ENCODE measurements at regions not wholly inside any gene's neighbourhood (a gene's known extent, or its start where the extent isn't known, plus 50 kb on each side); places are given as distances from the start of the nearest gene placed in this dataset.

DNA sequence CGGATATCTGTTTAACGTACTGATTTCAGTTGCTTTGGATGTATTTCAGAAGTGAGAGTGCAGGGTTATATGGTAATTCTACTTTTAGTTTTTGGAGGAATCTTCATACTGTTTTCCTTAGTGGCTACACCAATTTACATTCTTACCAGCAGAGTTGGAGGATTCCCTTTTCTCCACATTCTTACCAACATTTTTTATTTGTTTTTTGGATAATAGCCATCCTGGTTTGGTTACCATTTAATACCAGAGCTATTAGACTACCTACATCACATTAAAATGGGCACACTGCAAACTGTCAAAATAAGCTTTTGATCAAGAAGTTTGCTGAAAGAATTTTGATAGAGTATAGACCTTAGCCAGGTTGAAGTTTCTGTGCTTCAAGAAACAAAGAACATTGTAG, 217.2 kb upstream of the CFAP20DC start (continued):
- TF ChIP-seq ZNF462 (CRISPR knock-in tag; IDR thresholded peaks at IDR 0.05) = no peak
- no peak for TF ChIP-seq EZH2phosphoT487 (IDR thresholded peaks at IDR 0.05; ENCODE audit: unreplicated experiment)
- TF ChIP-seq ZNF331 (CRISPR knock-in tag; IDR thresholded peaks at IDR 0.05; ENCODE audit: low read depth) = no peak
- TF ChIP-seq EZH2 (IDR thresholded peaks at IDR 0.05; ENCODE audit: low read depth, unreplicated experiment) = no peak

DNA sequence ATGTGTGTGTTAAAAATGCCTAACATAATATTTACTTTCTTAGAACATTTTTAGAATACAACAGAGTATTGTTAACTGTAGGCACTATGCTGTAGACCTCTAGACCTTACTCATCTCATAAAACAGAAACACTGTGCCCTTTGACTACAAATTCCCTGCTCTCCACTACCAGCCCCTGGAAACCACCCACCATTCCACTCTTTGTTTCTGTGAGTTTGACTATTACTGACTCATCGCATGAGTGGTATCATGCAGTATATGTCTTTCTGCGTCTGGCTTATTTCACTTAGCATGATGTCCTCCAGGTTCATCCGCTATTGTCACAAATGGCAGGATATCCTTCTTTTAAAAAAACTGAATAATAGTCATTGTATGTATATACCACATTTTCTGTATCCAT, 216.7 kb upstream of the CFAP20DC start:
- no peak overlapping the region for H3K27ac ChIP-seq (ENCODE audit: low read depth)
- ATAC-seq (no peak), DNase-seq (ENCODE audit: low spot score) (no peak)
- peaks cover 5% of the 10 kb centered on the region; the same call in 1 of the 2 replicates for H3K9me2 ChIP-seq (ENCODE audit: insufficient read depth)
- H3K4me3 Mint-ChIP-seq = no peak overlapping the region
- peaks cover 7% of the 10 kb centered on the region; the same call in 2 of the 3 replicates for H3K9me3 Mint-ChIP-seq
- no peaks in the 10 kb centered on the region for H3K27me3 ChIP-seq (ENCODE audit: insufficient read depth)
- H3K27me3 Mint-ChIP-seq (ENCODE audit: insufficient read depth, low read depth, poor library complexity) = no peaks in the 10 kb centered on the region
- H4K20me1 ChIP-seq (replicated peaks; ENCODE audit: insufficient read depth) = no peaks in the 10 kb centered on the region
- H3K4me1 ChIP-seq (ENCODE audit: insufficient read depth) = no peaks in the 10 kb centered on the region
- H3K4me3 ChIP-seq = no peak overlapping the region
- no peaks in the 10 kb centered on the region for H3K79me2 ChIP-seq (replicated peaks; ENCODE audit: insufficient read depth)
- H3F3A ChIP-seq (replicated peaks; ENCODE audit: low read depth) = no peaks in the 10 kb centered on the region
- no peaks in the 10 kb centered on the region for H3K4me1 Mint-ChIP-seq
- H3K27ac Mint-ChIP-seq = no peak overlapping the region
- no peaks in the 10 kb centered on the region for H3K36me3 Mint-ChIP-seq (ENCODE audit: low read depth)
- no peak overlapping the region for H2AFZ ChIP-seq
- H3K36me3 ChIP-seq (ENCODE audit: insufficient read depth) = no peaks in the 10 kb centered on the region; the same call in 1 of the 2 replicates
- no peak overlapping the region for H3K4me2 ChIP-seq
- TF ChIP-seq JUNB (IDR thresholded peaks at IDR 0.05; ENCODE audit: unreplicated experiment) = no peak
- TF ChIP-seq, protein P1, sequence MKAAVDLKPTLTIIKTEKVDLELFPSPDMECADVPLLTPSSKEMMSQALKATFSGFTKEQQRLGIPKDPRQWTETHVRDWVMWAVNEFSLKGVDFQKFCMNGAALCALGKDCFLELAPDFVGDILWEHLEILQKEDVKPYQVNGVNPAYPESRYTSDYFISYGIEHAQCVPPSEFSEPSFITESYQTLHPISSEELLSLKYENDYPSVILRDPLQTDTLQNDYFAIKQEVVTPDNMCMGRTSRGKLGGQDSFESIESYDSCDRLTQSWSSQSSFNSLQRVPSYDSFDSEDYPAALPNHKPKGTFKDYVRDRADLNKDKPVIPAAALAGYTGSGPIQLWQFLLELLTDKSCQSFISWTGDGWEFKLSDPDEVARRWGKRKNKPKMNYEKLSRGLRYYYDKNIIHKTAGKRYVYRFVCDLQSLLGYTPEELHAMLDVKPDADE (IDR thresholded peaks at IDR 0.05) = no peak
- no peak for TF ChIP-seq ZNF331 (CRISPR knock-in tag; IDR thresholded peaks at IDR 0.05; ENCODE audit: low read depth)
- no peak for TF ChIP-seq STAT1 (IDR thresholded peaks at IDR 0.05; ENCODE audit: unreplicated experiment)
- no peak for TF ChIP-seq REST (IDR thresholded peaks at IDR 0.05; ENCODE audit: unreplicated experiment)
- TF ChIP-seq EZH2 (IDR thresholded peaks at IDR 0.05; ENCODE audit: low read depth, unreplicated experiment) = no peak
- TF ChIP-seq POLR2AphosphoS5 (IDR thresholded peaks at IDR 0.05; ENCODE audit: low read depth) = no peak
